Tibial artery (tissue), 4 donors: ENCODE measurements at regions not wholly inside any gene's neighbourhood (a gene's known extent, or its start where the extent isn't known, plus 50 kb on each side); places are given as distances from the start of the nearest gene placed in this dataset.

ENCODE experiments used
- DNase-seq, 2 donors: peaks; one replicate each; pipeline ENCODE4 v3.0.0-alpha.2; 2019
- H3K27ac ChIP-seq, 2 donors: fragments of 200-600 bp; sonication (generic) in 1 of 2; 1 replicate in 1 of 2; 2 replicates in 1 of 2; pipeline ENCODE4 v1.5.1; 2018 to 2019; ENCODE audit warnings: mild to moderate bottlenecking in 1 of 2
- H3K27me3 ChIP-seq, 2 donors: fragments of 200-600 bp; sonication (generic) in 1 of 2; one replicate each; pipeline versions ENCODE4 v1.5.1 to v1.6.0; 2016 to 2019
- H3K36me3 ChIP-seq, 3 donors: fragments of 200-600 bp; sonication (generic) in 2 of 3; one replicate each; pipeline ENCODE4 v1.5.1; 2016 to 2019; ENCODE audit warnings: mild to moderate bottlenecking in 2 of 3
- H3K4me1 ChIP-seq, 4 donors: fragments of 200-600 bp; sonication (generic) in 2 of 4; 1 replicate in 3 of 4; 2 replicates in 1 of 4; pipeline ENCODE4 v1.5.1; 2016 to 2019
- H3K4me3 ChIP-seq, 2 donors: fragments of 200-600 bp; sonication (generic) in 1 of 2; 1 replicate in 1 of 2; 2 replicates in 1 of 2; pipeline ENCODE4 v1.5.1; 2018 to 2019; ENCODE audit warnings: mild to moderate bottlenecking in 2 of 2
- H3K9me3 ChIP-seq, 3 donors: fragments of 200-600 bp; sonication (generic) in 1 of 3; one replicate each; pipeline ENCODE4 v1.5.1; 2016 to 2019
- CTCF ChIP-seq, 2 experiments: fragments of 200-600 bp in 1 of 2; fragments of 450-650 bp in 1 of 2; IDR thresholded peaks; one replicate each; pipeline ENCODE4 v1.5.1; 2017 to 2019; ENCODE audit warnings: antibody characterized with exemption in 2 of 2, mild to moderate bottlenecking in 1 of 2, moderate library complexity in 1 of 2
- intact Hi-C: fragments of 100-400 bp; cut with DNase I; formaldehyde crosslinking; loops from one replicate; pipeline ENCODE4 v1.15.0; 2023; ENCODE audit warnings: low total_unique reads

- no peaks in the 10 kb centered on the region for H3K36me3 ChIP-seq
- H3K9me3 ChIP-seq, result no peaks in the 10 kb centered on the region
- no peaks in the 10 kb centered on the region for H3K27me3 ChIP-seq
- intact Hi-C loops, result no loop called here
- DNase-seq, result no peak
- no peak overlapping the region for H3K27ac ChIP-seq
- no peak for TF ChIP-seq CTCF (IDR thresholded peaks at IDR 0.05)
- no peaks in the 10 kb centered on the region for H3K4me1 ChIP-seq
- H3K4me3 ChIP-seq, result no peak overlapping the region
Measured at GRCh38 chr5:103424026-103424425, 138.6 kb downstream of the NUDT12 start.

- no peak overlapping the region for H3K4me3 ChIP-seq
- no peaks in the 10 kb centered on the region for H3K36me3 ChIP-seq
- no peaks in the 10 kb centered on the region for H3K9me3 ChIP-seq
- no peak overlapping the region for H3K27ac ChIP-seq
- no peak for DNase-seq
- no peaks in the 10 kb centered on the region for H3K4me1 ChIP-seq
- H3K27me3 ChIP-seq, result no peaks in the 10 kb centered on the region
- intact Hi-C loops, result no loop called here
- no peak for TF ChIP-seq CTCF (IDR thresholded peaks at IDR 0.05)
Measured at GRCh38 chr5:103422756-103423155, 139.8 kb downstream of the NUDT12 start.

DNA sequence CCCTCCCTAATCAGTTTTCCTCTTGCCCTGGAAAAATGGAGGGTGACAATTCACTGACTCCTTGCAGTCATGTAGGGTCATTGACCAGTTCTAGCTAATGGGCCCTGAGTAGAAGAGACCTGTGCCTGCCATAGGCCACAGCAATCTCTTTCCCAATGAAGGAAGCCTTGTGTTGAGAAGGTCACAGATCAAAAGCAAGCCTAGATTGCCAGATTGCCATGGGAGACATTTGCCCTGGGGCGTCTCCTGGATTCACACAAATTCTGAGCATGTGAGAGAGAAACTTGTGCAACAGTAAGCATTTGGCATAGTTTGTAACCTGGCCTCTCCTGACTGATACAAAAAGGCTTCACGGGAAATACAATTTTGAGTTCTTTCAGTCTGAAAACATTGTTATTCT is 148.0 kb downstream of the NUDT12 start:
- no peak for DNase-seq
- no peak overlapping the region for H3K27ac ChIP-seq
- TF ChIP-seq CTCF (IDR thresholded peaks at IDR 0.05), result no peak

GRCh38 chr5:103411711-103412110 is 150.9 kb downstream of the NUDT12 start:
- intact Hi-C loops, result no loop called here
- no peak for DNase-seq
- Histone ChIP-seq H3K36me3 (no peaks in the 10 kb centered on the region), H3K9me3 (no peaks in the 10 kb centered on the region), H3K27me3 (no peaks in the 10 kb centered on the region), H3K4me1 (no peaks in the 10 kb centered on the region), H3K4me3 (no peak overlapping the region), H3K27ac (no peak overlapping the region)
- TF ChIP-seq CTCF (IDR thresholded peaks at IDR 0.05), result no peak

More for the DNA sequence above, 148.0 kb downstream of the NUDT12 start:
- H3K4me3 ChIP-seq, result no peak overlapping the region
- no peaks in the 10 kb centered on the region for H3K4me1 ChIP-seq
- no peaks in the 10 kb centered on the region for H3K27me3 ChIP-seq
- no peaks in the 10 kb centered on the region for H3K9me3 ChIP-seq
- intact Hi-C loops, result no loop called here
- H3K36me3 ChIP-seq, result no peaks in the 10 kb centered on the region

- no peaks in the 10 kb centered on the region for H3K4me1 ChIP-seq
- no peaks in the 10 kb centered on the region for H3K27me3 ChIP-seq
- intact Hi-C loops, result no loop called here
- no peaks in the 10 kb centered on the region for H3K36me3 ChIP-seq
- no peak for TF ChIP-seq CTCF (IDR thresholded peaks at IDR 0.05)
- H3K4me3 ChIP-seq, result no peak overlapping the region
- H3K9me3 ChIP-seq, result no peaks in the 10 kb centered on the region
- no peak for DNase-seq
- no peak overlapping the region for H3K27ac ChIP-seq
Measured at GRCh38 chr5:103410172-103410571, 151.6 kb downstream of the MACIR start.

GRCh38 chr5:103409013-103409670 is 150.6 kb downstream of the MACIR start:
- H3K4me3 ChIP-seq, result no peak overlapping the region
- H3K27ac ChIP-seq, result no peak overlapping the region
- no peaks in the 10 kb centered on the region for H3K4me1 ChIP-seq
- no peaks in the 10 kb centered on the region for H3K36me3 ChIP-seq
- no peaks in the 10 kb centered on the region for H3K27me3 ChIP-seq
- no peak for TF ChIP-seq CTCF (IDR thresholded peaks at IDR 0.05)
- no peaks in the 10 kb centered on the region for H3K9me3 ChIP-seq
- intact Hi-C loops, result no loop called here
- no peak for DNase-seq
